Lung (tissue), 11 donors: ENCODE measurements at regions not wholly inside any gene's neighbourhood (a gene's known extent, or its start where the extent isn't known, plus 50 kb on each side); places are given as distances from the start of the nearest gene placed in this dataset.
A peak's percentile ranks its signal among the peaks of the same experiment; 100 is the strongest.

Experiments
- ATAC-seq: fragments of 200-7000 bp; cut with Tn5 transposase; one replicate; pipeline ENCODE4 v1.9.1; 2020; ENCODE audit warnings: moderate number of reproducible peaks; ENCODE audit not compliant: insufficient read depth, low FRiP score
- DNase-seq, 3 donors: peaks; one replicate each; pipeline ENCODE4 v3.0.0-alpha.2; 2013 to 2017
- H3K27ac ChIP-seq, 2 donors: one replicate each; pipeline ENCODE4 v1.5.1; 2013; ENCODE audit warnings: mild to moderate bottlenecking in 2 of 2, moderate library complexity in 2 of 2, control low read depth in 1 of 2, inconsistent platforms in 1 of 2, low read depth in 1 of 2, low read length in 1 of 2
- H3K27me3 ChIP-seq, 3 donors: one replicate each; pipeline ENCODE4 v1.5.1; 2013; ENCODE audit warnings: low read length in 2 of 3; ENCODE audit not compliant: control insufficient read depth in 3 of 3, insufficient read depth in 3 of 3
- H3K36me3 ChIP-seq, 4 donors: one replicate each; pipeline ENCODE4 v1.5.1; 2013; ENCODE audit warnings: low read length in 4 of 4, mild to moderate bottlenecking in 1 of 4, moderate library complexity in 1 of 4; ENCODE audit not compliant: control insufficient read depth in 4 of 4, insufficient read depth in 4 of 4
- H3K4me1 ChIP-seq, 5 donors: one replicate each; pipeline ENCODE4 v1.5.1; 2013; ENCODE audit warnings: low read length in 5 of 5, mild to moderate bottlenecking in 2 of 5, moderate library complexity in 1 of 5; ENCODE audit not compliant: control insufficient read depth in 5 of 5, insufficient read depth in 5 of 5
- H3K4me3 ChIP-seq: one replicate; pipeline ENCODE4 v1.5.1; 2013; ENCODE audit warnings: mild to moderate bottlenecking, control low read depth, moderate library complexity
- H3K9ac ChIP-seq, 2 donors: one replicate each; pipeline ENCODE4 v1.5.1; 2013; ENCODE audit warnings: low read length in 2 of 2, control low read depth in 1 of 2; ENCODE audit not compliant: insufficient read depth in 1 of 2
- H3K9me3 ChIP-seq, 4 donors: one replicate each; pipeline ENCODE4 v1.5.1; 2013; ENCODE audit warnings: low read length in 3 of 4, mild to moderate bottlenecking in 1 of 4, moderate library complexity in 1 of 4; ENCODE audit not compliant: control insufficient read depth in 4 of 4, insufficient read depth in 3 of 4
- CTCF ChIP-seq: IDR thresholded peaks from 2 replicates; pipeline ENCODE4 v1.5.1; 2012; ENCODE audit warnings: mild to moderate bottlenecking; ENCODE audit errors: control extremely low read depth, extremely low read depth
- WGBS, 2 donors: extraction: QIAGEN DNeasy Blood & Tissue Kit; methylation state at CpG; one replicate each; pipeline ENCODE4 v1.1.7; 2013; 5-methylcytosine and 5-hydroxymethylcytosine counted together
- donor health status: control.
- donor health status: control.
- donor health status: Bipolar disorder and iron deficiency.
- donor health status: healthy.
- donor health status: DM: yes; HTN: yes; CAD: no.

GRCh38 chr18:40431071-40431985 lies 1523.7 kb upstream of the PIK3C3 start:
- Histone ChIP-seq H3K27ac (no peak overlapping the region), H3K9me3 (no peaks in the 10 kb centered on the region), H3K9ac (no peak overlapping the region), H3K36me3 (no peaks in the 10 kb centered on the region), H3K4me1 (peaks cover 0 to 2% (median 0%) of the 10 kb centered on the region in 5 donors), H3K4me3 (no peak overlapping the region), H3K27me3 (no peaks in the 10 kb centered on the region)
- ATAC-seq (no peak), DNase-seq (peak in 2 of 3 donors; percentile 14 to 36)
- no peak for TF ChIP-seq CTCF
- 41 to 70% methylated on average over 6 of the region's 6 CpGs for WGBS, 2 donors

GRCh38 chr18:40423291-40423690 lies 1531.7 kb upstream of the PIK3C3 start:
- H3K36me3 ChIP-seq, result no peaks in the 10 kb centered on the region
- no peak overlapping the region for H3K4me3 ChIP-seq
- no peak overlapping the region for H3K27ac ChIP-seq
- WGBS, 2 donors, result 93 to 95% methylated on average over 2 of the region's 2 CpGs
- no peaks in the 10 kb centered on the region for H3K27me3 ChIP-seq
- TF ChIP-seq CTCF, result no peak
- no peak overlapping the region for H3K9ac ChIP-seq
- no peak for ATAC-seq
- H3K4me1 ChIP-seq, result no peaks in the 10 kb centered on the region
- no peaks in the 10 kb centered on the region for H3K9me3 ChIP-seq
- DNase-seq, result no peak

- TF ChIP-seq CTCF, result no peak
- Histone ChIP-seq H3K27ac (no peak overlapping the region), H3K27me3 (no peaks in the 10 kb centered on the region), H3K4me3 (no peak overlapping the region), H3K9me3 (no peaks in the 10 kb centered on the region), H3K9ac (no peak overlapping the region), H3K4me1 (no peaks in the 10 kb centered on the region), H3K36me3 (no peaks in the 10 kb centered on the region)
- no peak for ATAC-seq
- DNase-seq, result no peak
- 78 to 87% methylated on average over 1 of the region's 1 CpG for WGBS, 2 donors
Measured at GRCh38 chr18:40420675-40421074, 1534.4 kb upstream of the PIK3C3 start.
